Right renal pelvis (tissue), 4 donors: ENCODE measurements at regions not wholly inside any gene's neighbourhood (a gene's known extent, or its start where the extent isn't known, plus 50 kb on each side); places are given as distances from the start of the nearest gene placed in this dataset.

Experiments used
- DNase-seq, 4 donors: peaks; one replicate each; pipeline ENCODE4 v3.0.0-alpha.2; 2013; ENCODE audit warnings: low read depth in 4 of 4, low spot score in 3 of 4, missing footprints in 1 of 4

- no peak for DNase-seq
Measured at GRCh38 chr3:31047673-31048072, 153.2 kb upstream of the GADL1 start.

DNA sequence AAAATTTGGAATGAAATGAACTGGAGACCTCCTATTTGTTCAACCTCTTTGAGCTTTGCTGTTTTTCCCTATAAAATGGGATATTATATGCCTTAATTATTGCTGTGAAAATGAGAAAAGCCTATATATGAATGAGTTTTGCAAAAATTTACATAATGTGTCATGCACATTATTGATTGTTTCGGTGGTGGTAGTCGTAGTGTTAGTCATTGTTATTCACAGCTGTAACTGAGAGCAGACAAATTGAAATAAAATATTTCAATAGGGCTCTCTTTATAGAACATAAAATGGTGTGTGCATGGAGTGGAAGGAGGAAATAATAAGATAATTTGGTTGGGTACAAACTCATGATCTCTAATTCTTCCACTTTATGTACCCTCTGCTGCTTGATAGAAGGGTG, 153.7 kb upstream of the GADL1 start:
- DNase-seq: no peak

- DNase-seq: no peak
Measured at GRCh38 chr3:31050296-31050695, 155.8 kb upstream of the GADL1 start.

DNA sequence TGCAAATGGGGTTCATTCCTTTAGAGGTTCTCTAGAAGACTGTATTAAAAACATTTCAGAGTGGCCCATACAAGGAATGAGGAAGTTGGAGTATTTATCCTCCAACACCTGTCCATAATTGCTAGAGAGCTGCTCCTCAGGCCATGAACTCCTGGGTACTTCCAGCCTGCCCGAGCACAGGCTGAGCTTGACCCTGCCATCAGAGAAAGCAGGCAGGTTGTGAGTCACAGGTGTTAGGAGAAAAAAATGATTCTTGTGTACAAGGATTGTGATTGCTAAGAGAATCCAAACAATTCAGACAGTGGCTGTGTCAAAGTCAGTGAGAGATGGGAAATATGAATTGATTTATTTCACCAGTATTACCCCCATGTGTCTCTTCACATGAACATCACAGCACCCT, 156.8 kb upstream of the GADL1 start:
- DNase-seq: no peak

DNA sequence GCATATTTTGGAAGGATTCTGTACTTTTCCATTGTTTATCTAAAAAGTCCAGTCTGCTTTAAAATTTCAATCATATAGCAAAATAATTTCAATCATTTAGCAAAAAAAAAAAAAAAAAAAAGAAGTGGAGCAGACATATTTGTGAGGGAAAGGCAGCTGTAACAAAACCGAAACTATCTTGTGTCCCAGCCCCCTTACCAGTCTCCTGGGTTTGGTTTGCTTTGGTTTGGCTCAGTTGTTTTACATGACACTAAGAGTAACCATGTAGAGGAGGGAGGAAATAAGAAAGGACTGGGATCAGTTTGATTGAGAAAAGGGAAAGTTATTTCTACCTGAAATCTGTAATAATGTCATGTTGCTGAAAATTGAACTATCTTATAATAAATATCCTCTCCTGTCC, 158.8 kb upstream of the GADL1 start:
- no peak for DNase-seq

GRCh38 chr3:31054032-31054431, 159.6 kb upstream of the GADL1 start:
- no peak for DNase-seq

GRCh38 chr3:31055757-31056156, 161.3 kb upstream of the GADL1 start:
- no peak for DNase-seq

GRCh38 chr3:31057891-31058290, 163.4 kb upstream of the GADL1 start:
- DNase-seq: no peak

DNA sequence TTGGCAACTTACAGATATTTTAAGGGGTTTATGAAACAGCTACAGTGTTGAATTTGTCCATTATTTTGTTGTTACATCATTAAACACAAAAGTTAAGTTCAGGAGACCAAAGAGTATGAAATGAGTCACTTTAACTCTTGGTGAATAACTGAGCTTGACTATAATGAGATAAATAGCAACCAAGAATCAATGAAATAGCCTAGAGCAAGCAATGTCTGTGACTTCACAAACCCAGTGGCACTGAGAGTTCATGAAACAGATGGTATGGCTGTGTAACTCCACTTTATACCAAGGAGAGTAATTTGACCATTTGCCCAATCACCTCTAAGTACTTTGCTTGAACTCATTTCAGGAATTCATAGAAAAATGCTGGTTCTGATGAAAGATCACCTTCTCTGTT, 169.6 kb upstream of the GADL1 start:
- DNase-seq: no peak

- DNase-seq: no peak
Measured at GRCh38 chr3:31065765-31066164, 171.3 kb upstream of the GADL1 start.

DNA sequence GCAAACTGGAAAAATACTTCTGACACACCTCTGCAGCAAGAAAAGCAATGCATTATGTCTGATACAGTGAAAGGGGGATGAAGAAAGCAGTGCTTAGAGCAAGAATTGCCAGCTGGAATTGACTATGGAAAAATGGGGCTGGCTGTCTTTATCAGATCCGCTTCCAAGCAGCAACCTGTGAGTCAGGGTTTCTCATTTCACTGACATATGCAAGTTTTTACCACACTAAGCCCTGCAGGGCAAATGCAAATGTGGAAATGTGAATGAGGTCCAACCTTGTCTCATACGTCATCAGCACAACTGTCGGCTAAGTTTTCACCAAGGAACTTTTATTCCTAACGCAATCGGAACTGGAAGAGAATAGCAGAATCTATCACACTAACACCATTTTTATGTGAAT, 172.5 kb upstream of the GADL1 start:
- DNase-seq: no peak

GRCh38 chr3:31075471-31075870, 181.0 kb upstream of the GADL1 start:
- no peak for DNase-seq

- DNase-seq: no peak
Measured at GRCh38 chr3:31075876-31076275, 181.4 kb upstream of the GADL1 start.

GRCh38 chr3:31077021-31077601, 182.7 kb upstream of the GADL1 start:
- no peak for DNase-seq

- no peak for DNase-seq
Measured at GRCh38 chr3:31077826-31078225, 183.4 kb upstream of the GADL1 start.

DNA sequence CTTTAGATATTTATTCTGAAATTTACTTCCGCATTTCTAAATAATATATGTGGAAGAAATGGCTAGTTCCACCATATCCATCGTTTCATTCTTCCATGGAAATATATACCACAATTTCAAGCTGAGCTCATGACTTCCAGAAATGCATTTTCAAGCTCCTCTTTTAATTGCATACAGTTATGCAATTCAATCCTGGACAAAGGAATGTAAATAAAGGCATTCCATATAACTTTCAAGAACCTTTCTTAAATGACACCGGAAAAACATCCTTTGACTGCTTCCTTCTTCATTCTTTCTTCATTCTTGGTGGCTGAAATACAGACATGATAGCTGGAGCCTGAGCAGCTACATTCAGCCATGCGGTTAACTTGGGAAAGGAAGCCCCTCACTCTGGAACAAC, 185.2 kb upstream of the GADL1 start:
- no peak for DNase-seq

- DNase-seq: no peak
Measured at GRCh38 chr3:31081018-31081662, 186.7 kb upstream of the GADL1 start.

GRCh38 chr3:31086148-31086547, 191.7 kb upstream of the GADL1 start:
- no peak for DNase-seq

- no peak for DNase-seq
Measured at GRCh38 chr3:31086698-31087097, 192.2 kb upstream of the GADL1 start.

GRCh38 chr3:31091748-31092147, 197.3 kb upstream of the GADL1 start:
- DNase-seq: no peak

DNA sequence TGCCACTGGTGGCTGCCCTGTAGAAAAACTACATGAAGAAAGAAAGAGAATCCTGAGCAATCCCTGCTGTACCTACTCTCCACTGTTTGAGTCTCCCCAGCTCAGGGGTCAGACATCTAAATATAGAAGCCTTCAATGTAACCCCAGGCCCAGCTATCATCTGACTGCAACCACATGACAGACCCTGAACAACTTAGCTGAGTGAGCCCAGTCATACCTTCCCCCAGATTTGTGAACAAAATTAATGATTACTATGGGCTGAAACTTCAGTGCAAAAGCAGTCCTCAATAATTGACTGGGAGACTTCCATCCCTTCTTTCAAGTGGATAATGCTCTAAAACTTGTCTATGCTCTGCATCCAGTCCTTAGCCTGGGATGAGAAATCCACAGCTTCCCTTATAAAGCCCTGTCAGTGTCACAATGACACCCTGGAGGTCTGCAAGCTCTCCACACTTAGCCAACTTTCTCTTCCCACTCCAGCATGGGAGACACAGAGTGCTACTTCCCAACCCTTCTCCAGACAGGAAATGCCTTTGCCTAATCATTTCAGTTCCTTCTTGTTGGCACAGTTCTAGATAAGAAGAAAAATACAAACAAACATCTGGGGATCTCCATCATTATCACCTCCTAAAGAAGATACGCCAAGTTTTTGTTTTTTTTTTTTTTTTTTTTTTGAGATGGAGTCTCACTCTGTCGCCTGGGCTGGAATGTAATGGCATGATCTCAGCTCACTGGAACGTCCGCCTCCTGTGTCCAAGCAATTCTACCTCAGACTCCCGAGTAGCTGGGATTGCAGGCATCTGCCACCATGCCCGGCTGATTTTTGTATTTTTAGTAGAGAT, 198.5 kb upstream of the GADL1 start:
- no peak for DNase-seq

DNA sequence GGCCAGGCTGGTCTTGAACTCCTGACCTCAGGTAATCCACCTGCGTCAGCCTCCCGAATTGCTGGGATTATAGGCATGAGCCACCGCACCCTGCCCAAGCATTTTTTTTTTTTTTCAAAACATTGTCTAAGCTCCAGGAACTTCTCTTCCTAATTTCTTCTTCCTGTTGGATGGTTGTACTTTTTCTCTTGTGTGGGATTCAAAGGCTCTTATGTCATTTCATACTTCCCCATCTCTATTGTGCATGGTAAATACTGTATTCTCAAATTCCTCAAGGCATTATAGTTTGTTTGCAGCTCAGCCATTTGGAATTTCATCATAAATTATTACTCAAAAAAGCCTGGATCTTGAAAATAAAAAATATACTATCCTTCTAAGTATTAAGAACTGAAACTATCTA, 199.1 kb upstream of the GADL1 start:
- no peak for DNase-seq
